ENCODE measurements at regions not wholly inside any gene's neighbourhood (a gene's known extent, or its start where the extent isn't known, plus 50 kb on each side); places are given as distances from the start of the nearest gene placed in this dataset.

DNA sequence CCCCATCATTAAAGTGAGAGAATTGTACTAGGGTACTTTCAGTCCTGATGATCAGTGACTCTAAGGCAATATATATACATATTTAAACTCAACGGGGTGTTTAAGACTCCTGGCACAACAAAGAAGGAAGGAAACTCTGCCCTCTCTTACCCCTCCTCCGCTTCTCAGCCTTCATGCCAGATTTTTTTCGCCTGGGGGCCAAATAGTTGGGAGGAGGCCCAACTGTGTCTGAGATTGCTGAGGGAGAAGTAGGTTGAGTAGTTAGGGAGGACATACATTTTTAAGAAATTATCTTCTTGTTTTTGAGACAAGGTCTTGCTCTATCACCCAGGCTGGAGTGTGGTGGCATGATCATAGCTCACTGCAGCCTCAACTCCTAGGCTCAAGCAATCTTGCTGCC lies 127.7 kb upstream of the SHB start:
- TF ChIP-seq TAF1 (IDR thresholded peaks at IDR 0.05; ENCODE audit: borderline replicate concordance, low read depth, low read length) = no peak
- no peak for TF ChIP-seq POLR2A (IDR thresholded peaks at IDR 0.05; ENCODE audit: low read depth, low read length)
